HG02588 (cell line): ENCODE measurements at regions not wholly inside any gene's neighbourhood (a gene's known extent, or its start where the extent isn't known, plus 50 kb on each side); places are given as distances from the start of the nearest gene placed in this dataset.

ENCODE experiments used
- ATAC-seq: cut with Tn5 transposase; IDR thresholded peaks from one replicate; pipeline ENCODE4 v1.9.1; 2021; ENCODE audit warnings: mild to moderate bottlenecking, moderate library complexity; ENCODE audit not compliant: unreplicated experiment

DNA sequence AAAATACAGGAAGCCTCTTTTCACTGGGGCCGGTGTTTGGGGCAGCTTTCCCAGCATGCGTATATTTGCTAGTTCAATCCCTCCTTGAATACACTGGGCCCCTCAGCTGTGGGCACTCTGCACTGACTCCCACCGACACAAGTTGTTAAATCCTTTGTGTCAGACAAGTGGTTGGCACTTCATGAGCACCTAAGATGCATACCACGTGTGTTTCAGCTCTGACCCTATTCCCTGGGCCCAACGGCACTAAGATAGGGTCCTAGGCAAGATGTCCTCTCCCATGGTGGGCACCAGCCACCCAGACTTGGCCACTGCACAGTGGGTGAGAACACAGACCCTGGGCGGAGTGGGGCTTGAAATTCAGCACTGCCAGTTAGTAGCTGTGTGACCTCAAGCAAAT lies 173.8 kb downstream of the BCL11B start:
- ATAC-seq, result no peak

DNA sequence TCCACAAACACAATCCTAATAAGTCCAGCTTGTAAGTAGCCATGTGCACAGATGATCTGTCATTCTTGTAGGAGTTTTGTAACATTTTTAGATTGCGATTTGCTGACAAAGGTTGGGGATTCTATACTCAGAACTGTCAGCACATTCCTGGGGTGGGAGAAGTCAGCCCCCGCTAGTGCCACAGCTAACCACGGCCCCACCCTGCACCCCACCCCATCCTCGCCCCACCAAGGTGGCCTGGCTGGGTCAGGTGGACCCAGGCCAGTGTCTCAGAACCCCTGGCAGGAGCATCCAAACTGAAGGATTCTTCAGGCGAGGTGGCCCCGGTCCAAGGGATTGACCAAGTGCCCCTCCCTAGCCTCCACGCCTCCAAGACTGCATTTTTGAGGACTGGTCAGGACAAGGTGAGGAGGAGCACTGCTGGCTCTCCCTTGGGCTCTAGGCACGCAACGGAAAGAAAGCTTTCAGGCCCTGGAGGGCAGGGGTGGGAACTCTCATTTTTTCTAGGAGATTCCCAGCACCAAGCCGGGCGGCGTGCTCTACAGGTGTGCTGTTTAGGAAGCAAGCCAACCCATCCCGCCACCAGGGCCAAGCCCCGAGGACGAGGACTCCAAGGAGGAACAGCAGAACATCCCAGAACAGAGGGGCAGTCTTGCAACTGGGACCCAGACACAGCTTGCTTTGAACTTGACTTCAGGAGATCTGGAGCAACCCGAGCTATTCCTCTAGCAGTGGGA lies 172.8 kb downstream of the BCL11B start:
- no peak for ATAC-seq

DNA sequence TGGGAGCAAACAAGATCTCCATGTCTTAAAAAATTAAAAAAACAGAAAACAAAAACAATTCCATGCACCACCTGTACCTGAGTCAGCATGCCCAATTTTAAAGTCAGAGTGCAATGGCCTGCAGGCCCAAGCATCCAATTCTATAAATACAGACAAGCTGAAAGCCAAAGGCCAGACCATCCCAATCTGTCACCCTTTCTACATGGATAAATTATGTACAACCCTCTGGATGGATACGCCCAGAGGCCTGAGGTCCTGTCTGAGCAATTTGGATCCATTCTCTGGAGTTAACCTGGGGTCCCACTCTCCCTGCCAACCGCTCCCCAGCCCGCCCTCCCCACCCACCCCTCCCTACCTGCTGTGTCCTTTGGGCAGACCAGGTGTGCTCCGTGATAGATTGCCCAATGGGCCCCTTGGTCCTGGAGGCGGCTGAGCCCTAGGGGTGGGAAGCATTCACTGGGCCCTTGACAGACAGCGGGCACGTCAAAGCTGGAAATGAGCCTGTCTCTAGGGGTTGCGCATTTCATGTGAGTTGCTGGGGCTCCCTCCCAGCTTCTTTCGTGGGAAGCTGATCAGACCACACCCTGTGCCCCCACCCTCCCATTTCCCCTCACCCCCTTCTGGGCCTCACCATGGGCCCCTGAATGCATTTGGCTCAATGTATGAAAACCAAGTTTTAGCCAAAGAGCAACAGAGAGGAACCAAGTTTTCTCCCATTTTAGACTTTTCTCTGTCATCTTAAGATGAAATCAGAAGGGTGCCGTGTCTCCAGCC lies 171.3 kb downstream of the BCL11B start:
- ATAC-seq, result no peak

GRCh38 chr14:99101855-99102461 lies 170.0 kb downstream of the BCL11B start:
- ATAC-seq, result no peak

GRCh38 chr14:99116741-99117295 lies 155.2 kb downstream of the BCL11B start:
- ATAC-seq, result no peak

DNA sequence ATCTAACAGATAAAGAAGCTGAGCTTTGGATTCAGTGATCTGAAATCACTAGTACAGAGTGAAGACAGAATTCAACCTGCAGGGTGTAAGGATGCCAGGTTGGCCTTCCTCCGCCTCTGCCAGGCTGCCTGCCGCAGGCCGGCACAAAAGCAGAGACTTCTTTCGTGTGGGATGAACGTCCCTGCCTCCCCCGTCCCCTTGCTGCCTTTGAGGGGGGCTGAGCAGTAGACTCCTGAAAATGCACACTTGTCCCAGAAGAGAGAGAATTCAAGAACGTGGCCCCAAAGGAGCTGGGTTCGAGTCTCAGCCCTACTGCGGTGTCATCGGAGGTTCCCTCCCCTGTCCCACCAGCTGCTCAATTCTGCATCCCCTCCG lies 154.3 kb downstream of the BCL11B start:
- ATAC-seq, result no peak

DNA sequence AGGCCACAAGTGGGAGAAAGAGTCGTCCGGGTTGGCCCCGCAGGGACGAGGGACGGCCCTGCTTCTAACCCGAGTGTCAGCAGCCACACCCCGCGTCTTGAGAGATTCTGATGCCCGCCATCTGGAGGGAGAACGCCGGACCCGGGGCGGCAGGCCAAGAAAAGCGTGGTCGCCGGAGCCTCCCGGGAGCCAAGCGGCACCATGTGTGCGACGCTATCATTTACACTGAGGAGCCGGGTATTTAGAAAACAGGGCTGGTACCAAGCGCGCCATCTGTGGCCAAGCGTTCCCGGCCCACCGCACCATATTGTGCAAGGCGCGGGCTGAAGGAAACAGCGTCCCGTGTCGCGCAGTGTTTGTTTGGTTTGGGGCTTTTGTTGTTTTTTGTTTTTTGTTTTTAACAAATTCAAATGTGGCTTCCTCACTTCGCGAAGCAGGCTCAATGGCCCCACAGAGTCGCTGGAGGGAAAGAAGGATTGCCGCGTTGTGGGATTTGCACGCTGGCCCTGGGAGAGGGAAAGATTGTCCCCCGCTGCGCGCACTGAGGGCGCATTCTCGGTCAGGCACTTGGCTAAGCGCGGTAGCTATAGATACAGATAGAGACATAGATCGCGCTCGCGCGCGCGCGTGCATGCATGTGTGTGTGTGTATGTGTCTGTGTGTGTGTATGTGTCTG lies 153.8 kb downstream of the BCL11B start:
- ATAC-seq, result no peak

- ATAC-seq, result no peak
Observed at GRCh38 chr14:99118946-99119345, 153.1 kb downstream of the BCL11B start.
